Naive B cell (primary cell): ENCODE measurements at regions not wholly inside any gene's neighbourhood (a gene's known extent, or its start where the extent isn't known, plus 50 kb on each side); places are given as distances from the start of the nearest gene placed in this dataset.

Experiments
- ATAC-seq, 2 donors: fragments of 150-1000 bp; cut with Tn5 transposase; 2 replicates each; pipeline ENCODE4 v1.10.0; 2021; ENCODE audit warnings: low read depth in 2 of 2, mild to moderate bottlenecking in 2 of 2, moderate library complexity in 2 of 2
- DNase-seq: peaks from one replicate; pipeline ENCODE4 v3.0.0; 2022
- H3K27ac Mint-ChIP-seq, 6 donors: one replicate each; pipeline ENCODE4 v1.8.0; 2020 to 2022; ENCODE audit warnings: mild to moderate bottlenecking in 6 of 6, mixed read lengths in 6 of 6, moderate library complexity in 5 of 6, inconsistent platforms in 2 of 6
- H3K27me3 Mint-ChIP-seq, 3 donors: one replicate each; pipeline ENCODE4 v1.8.0; 2021 to 2022; ENCODE audit warnings: mixed read lengths in 3 of 3, mild to moderate bottlenecking in 1 of 3
- H3K36me3 Mint-ChIP-seq, 2 donors: one replicate each; pipeline ENCODE4 v1.8.0; 2020 to 2022; ENCODE audit warnings: mixed read lengths in 2 of 2, inconsistent platforms in 1 of 2, mild to moderate bottlenecking in 1 of 2
- H3K4me1 Mint-ChIP-seq, 3 donors: one replicate each; pipeline ENCODE4 v1.8.0; 2020 to 2022; ENCODE audit warnings: mixed read lengths in 3 of 3, inconsistent platforms in 1 of 3, mild to moderate bottlenecking in 1 of 3, moderate library complexity in 1 of 3
- H3K4me3 Mint-ChIP-seq, 8 donors: one replicate each; pipeline ENCODE4 v1.8.0; 2020 to 2022; ENCODE audit warnings: mild to moderate bottlenecking in 8 of 8, mixed read lengths in 8 of 8, moderate library complexity in 8 of 8, inconsistent platforms in 2 of 8
- H3K9me3 Mint-ChIP-seq, 7 donors: one replicate each; pipeline ENCODE4 v1.8.0; 2020 to 2022; ENCODE audit warnings: mixed read lengths in 7 of 7, mild to moderate bottlenecking in 5 of 7, inconsistent platforms in 2 of 7, moderate library complexity in 1 of 7

DNA sequence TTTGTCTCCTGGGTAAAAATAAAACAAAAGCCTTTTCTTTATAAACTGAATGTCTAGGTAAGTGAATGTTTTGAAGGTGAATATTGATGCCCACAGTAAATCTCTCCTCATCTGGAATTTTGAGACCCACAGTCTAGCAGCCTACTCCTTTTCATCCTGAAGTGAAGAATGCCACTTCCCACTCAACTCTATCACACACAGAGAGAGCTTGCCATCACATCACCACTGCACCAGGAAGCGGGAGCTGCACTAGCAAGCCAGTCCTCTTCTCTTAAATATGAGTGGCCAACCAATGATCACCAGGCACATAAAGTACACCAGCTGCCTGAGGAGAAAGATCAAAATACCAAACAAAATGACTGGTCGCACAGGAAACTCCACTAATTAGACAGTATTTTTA lies 140.8 kb downstream of the MRPL39 start:
- ATAC-seq (no peak), DNase-seq (no peak)
- Mint-ChIP-seq H3K9me3 (peaks cover 0 to 4% (median 0%) of the 10 kb centered on the region in 7 donors), H3K27me3 (no peaks in the 10 kb centered on the region), H3K36me3 (no peaks in the 10 kb centered on the region), H3K27ac (no peak overlapping the region), H3K4me1 (peaks cover 4 to 6% (median 5%) of the 10 kb centered on the region in 3 donors), H3K4me3 (no peak overlapping the region)

DNA sequence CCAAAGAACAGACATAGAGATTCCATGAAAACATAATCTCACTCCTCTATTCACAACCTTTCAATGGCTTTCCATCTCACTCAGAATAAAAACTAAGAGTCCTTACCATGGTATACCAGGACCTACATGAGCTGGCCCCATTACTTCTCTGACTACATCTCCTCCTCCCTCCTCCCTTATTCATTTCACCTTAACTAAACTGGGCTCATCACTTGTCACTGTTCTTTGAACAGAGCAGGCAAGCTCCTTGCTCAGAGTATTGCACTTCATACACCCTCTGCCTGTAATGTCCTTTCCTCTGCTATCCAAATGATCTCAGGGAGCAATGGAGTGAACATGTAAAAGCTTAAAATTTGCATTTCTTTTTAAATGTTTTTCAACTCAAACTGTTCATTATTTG lies 142.0 kb downstream of the MRPL39 start:
- no peaks in the 10 kb centered on the region for H3K27me3 Mint-ChIP-seq
- DNase-seq (no peak), ATAC-seq (no peak)
- peaks cover 0 to 2% (median 0%) of the 10 kb centered on the region in 7 donors for H3K9me3 Mint-ChIP-seq
- H3K4me3 Mint-ChIP-seq = no peak overlapping the region
- peaks cover 4 to 14% (median 9%) of the 10 kb centered on the region in 3 donors for H3K4me1 Mint-ChIP-seq
- peak overlapping the region in 1 of 6 donors; percentile 27 for H3K27ac Mint-ChIP-seq
- peaks cover 0 to under 1% of the 10 kb centered on the region in 2 donors for H3K36me3 Mint-ChIP-seq

GRCh38 chr21:25464275-25464674 lies 143.0 kb downstream of the MRPL39 start:
- no peak for DNase-seq
- Mint-ChIP-seq H3K27me3 (no peaks in the 10 kb centered on the region), H3K9me3 (peaks cover 2 to 9% (median 6%) of the 10 kb centered on the region in 7 donors), H3K27ac (no peak overlapping the region), H3K4me1 (peaks cover 11 to 24% (median 16%) of the 10 kb centered on the region in 3 donors), H3K4me3 (no peak overlapping the region), H3K36me3 (peaks cover 4 to 10% of the 10 kb centered on the region in 2 donors)
- no peak for ATAC-seq

DNA sequence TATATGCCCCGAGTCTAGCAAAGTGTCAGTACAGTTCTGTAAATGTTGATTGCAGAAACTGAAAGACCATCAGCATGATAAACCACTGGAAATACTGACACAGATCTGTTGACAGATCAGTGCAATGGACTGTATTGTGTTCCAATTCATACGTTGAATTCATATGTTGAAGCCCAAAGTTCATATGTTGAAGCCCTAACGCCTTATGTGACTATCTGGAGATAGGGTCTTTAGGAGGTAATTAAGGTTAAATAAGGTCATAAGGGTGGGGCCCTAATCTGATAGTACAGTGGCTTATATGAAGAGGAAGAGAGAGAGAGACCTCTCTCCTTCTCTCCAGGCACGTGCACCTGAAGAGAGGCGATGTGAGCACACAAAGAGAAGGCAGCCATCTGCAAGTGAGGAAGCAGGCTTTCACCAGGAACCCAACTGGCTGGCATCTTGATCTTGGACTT lies 144.7 kb downstream of the MRPL39 start:
- ATAC-seq = peak; percentile 32 to 45
- Mint-ChIP-seq H3K27ac (peak overlapping the region in 4 of 6 donors; percentile 19 to 73 (median 36)), H3K4me1 (peaks cover 13 to 29% (median 26%) of the 10 kb centered on the region in 3 donors), H3K9me3 (peaks cover 2 to 10% (median 6%) of the 10 kb centered on the region in 7 donors), H3K36me3 (peaks cover 4 to 10% of the 10 kb centered on the region in 2 donors), H3K4me3 (no peak overlapping the region), H3K27me3 (no peaks in the 10 kb centered on the region)
- DNase-seq = no peak

DNA sequence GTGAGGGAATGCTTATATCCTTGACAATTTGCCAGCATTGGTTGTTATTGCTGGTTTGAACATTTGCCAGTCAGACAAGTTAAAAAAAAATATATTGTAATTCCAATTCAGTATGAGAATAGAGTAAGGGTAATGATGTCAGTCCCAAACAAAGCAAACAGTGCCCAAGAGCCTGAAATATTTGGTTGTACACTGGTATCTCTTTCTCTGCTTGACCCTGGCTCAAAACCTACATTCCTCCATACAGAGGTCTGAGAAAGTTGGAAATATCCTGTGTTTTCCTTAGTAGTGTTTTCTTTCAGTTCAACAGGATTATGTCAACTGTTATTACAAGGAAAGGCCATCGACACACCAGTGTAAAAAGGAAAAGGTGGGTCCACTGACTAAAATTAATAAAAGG lies 145.6 kb downstream of the MRPL39 start:
- DNase-seq = no peak
- Mint-ChIP-seq H3K27ac (peak overlapping the region in 1 of 6 donors; percentile 68), H3K36me3 (peaks cover 4 to 10% of the 10 kb centered on the region in 2 donors), H3K9me3 (peaks cover 2 to 10% (median 5%) of the 10 kb centered on the region in 7 donors), H3K4me1 (peaks cover 21 to 35% (median 34%) of the 10 kb centered on the region in 3 donors), H3K27me3 (no peaks in the 10 kb centered on the region), H3K4me3 (no peak overlapping the region)
- no peak for ATAC-seq

DNA sequence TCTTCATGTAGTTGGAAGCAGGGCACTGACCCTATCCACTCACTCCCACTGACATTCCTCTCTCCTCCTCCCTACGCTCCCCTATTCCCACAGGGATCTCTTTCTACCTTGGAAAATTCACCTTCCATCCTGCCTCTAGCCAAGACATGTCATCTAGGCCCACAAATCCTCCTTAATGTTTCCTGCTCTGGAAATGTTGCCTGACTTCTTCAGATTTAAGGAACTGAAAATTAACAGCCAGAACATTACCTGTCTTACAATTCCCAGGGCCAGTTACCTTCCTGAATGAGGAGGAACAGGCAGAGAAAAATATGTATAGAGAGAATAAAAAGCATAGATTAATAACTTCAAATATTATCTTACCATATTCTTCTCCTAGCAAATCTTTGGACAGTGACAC lies 147.3 kb downstream of the MRPL39 start:
- DNase-seq = no peak
- Mint-ChIP-seq H3K9me3 (peaks cover 2 to 10% (median 5%) of the 10 kb centered on the region in 7 donors), H3K27ac (peak overlapping the region in 5 of 6 donors; percentile 10 to 92 (median 87)), H3K27me3 (no peaks in the 10 kb centered on the region), H3K36me3 (peaks cover 4 to 10% of the 10 kb centered on the region in 2 donors), H3K4me1 (peaks cover 25 to 47% (median 39%) of the 10 kb centered on the region in 3 donors), H3K4me3 (peak overlapping the region in 3 of 8 donors; percentile 4 to 23 (median 14))
- ATAC-seq = no peak

DNA sequence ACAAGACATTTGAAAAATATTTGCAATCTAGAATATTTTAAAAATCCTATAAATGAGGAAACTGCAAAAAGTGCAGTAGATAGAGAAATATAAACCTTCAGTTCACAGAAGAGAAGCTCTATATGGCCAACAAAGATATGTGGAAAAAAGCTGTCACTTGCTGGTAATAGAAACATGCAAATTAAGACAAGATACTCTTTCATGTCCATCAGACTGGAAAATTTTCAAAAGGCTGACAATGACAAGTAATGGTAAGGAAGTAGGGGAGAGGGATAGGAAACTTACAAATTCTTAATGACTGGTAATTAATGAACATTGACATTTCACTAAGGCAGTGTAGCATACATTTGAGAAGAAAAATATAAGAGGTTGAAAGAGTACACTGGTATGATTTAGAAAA lies 147.9 kb downstream of the MRPL39 start:
- H3K27ac Mint-ChIP-seq = peak overlapping the region in 5 of 6 donors; percentile 7 to 87 (median 34)
- H3K27me3 Mint-ChIP-seq = no peaks in the 10 kb centered on the region
- H3K36me3 Mint-ChIP-seq = peaks cover 4 to 10% of the 10 kb centered on the region in 2 donors
- ATAC-seq (no peak), DNase-seq (no peak)
- peaks cover 2 to 10% (median 5%) of the 10 kb centered on the region in 7 donors for H3K9me3 Mint-ChIP-seq
- H3K4me3 Mint-ChIP-seq = no peak overlapping the region
- H3K4me1 Mint-ChIP-seq = peaks cover 25 to 47% (median 39%) of the 10 kb centered on the region in 3 donors

- ATAC-seq (no peak), DNase-seq (no peak)
- peaks cover 28 to 47% (median 39%) of the 10 kb centered on the region in 3 donors for H3K4me1 Mint-ChIP-seq
- H3K36me3 Mint-ChIP-seq = peaks cover 4 to 10% of the 10 kb centered on the region in 2 donors
- H3K27ac Mint-ChIP-seq = peak overlapping the region; percentile 86 to 95 (median 88)
- peaks cover 2 to 10% (median 6%) of the 10 kb centered on the region in 7 donors for H3K9me3 Mint-ChIP-seq
- no peaks in the 10 kb centered on the region for H3K27me3 Mint-ChIP-seq
- H3K4me3 Mint-ChIP-seq = peak overlapping the region in 1 of 8 donors; percentile 4
These were observed 148.8 kb downstream of the MRPL39 start for GRCh38 chr21:25458484-25458883.

DNA sequence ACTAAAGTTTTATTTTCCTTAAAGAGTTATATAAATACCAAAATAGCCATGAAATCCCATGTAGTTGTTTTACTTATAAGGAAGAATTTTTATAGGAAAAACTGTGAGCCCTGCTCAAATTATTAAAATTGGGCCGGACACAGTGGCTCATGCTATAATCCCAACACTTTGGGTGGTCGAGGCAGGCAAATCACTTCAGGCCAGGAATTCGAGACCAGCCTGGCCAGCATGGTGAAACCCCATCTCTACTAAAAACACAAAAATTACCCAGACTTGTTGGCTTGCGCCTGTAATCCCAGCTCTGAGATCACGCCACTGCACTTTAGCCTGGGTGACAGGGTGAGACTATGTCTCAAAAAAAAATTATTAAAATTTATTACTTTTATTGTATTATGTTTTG lies 149.3 kb downstream of the MRPL39 start:
- Mint-ChIP-seq H3K27me3 (no peaks in the 10 kb centered on the region), H3K4me3 (no peak overlapping the region), H3K27ac (peak overlapping the region in 5 of 6 donors; percentile 25 to 97 (median 92)), H3K9me3 (peaks cover 2 to 10% (median 6%) of the 10 kb centered on the region in 7 donors), H3K4me1 (peaks cover 28 to 47% (median 39%) of the 10 kb centered on the region in 3 donors), H3K36me3 (peaks cover 4 to 10% of the 10 kb centered on the region in 2 donors)
- ATAC-seq = no peak
- DNase-seq = no peak

- peaks cover 25 to 42% (median 33%) of the 10 kb centered on the region in 3 donors for H3K4me1 Mint-ChIP-seq
- DNase-seq (peak; percentile 78), ATAC-seq (peak; percentile 92 to 93)
- peak overlapping the region; percentile 74 to 98 (median 91) for H3K27ac Mint-ChIP-seq
- peaks cover 2 to 10% (median 6%) of the 10 kb centered on the region in 7 donors for H3K9me3 Mint-ChIP-seq
- peak overlapping the region; percentile 2 to 68 (median 39) for H3K4me3 Mint-ChIP-seq
- H3K27me3 Mint-ChIP-seq = no peaks in the 10 kb centered on the region
- H3K36me3 Mint-ChIP-seq = peaks cover 4 to 10% of the 10 kb centered on the region in 2 donors
These were observed 149.9 kb downstream of the MRPL39 start for GRCh38 chr21:25457411-25457810.

- Mint-ChIP-seq H3K9me3 (peaks cover 2 to 10% (median 6%) of the 10 kb centered on the region in 7 donors), H3K27ac (peak overlapping the region; percentile 28 to 98 (median 87)), H3K4me3 (peak overlapping the region in 1 of 8 donors; percentile 29), H3K4me1 (peaks cover 24 to 41% (median 33%) of the 10 kb centered on the region in 3 donors), H3K36me3 (peaks cover 4 to 10% of the 10 kb centered on the region in 2 donors), H3K27me3 (no peaks in the 10 kb centered on the region)
- peak; percentile 13 for DNase-seq
- ATAC-seq = peak; percentile 24 to 42
These were observed 150.6 kb downstream of the MRPL39 start for GRCh38 chr21:25456672-25457071.

DNA sequence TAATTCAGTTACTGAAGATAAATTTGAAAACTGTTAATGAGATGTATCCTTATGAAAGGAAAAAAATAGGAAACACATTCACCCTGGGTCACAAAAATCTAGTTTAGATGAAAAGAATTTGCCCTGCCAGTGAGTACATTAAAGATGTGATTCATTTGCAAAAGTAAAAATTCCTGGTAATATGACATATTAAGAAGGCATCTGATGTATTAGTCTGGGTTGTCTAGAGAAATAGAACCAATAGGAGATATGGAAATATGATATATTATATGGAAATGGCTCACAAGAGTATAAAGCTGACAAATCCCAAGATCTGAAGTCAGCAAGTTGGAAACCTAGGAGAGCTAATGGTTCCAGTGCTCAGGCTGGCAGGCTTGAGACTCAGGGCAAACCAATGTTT lies 153.8 kb downstream of the MRPL39 start:
- Mint-ChIP-seq H3K27ac (peak overlapping the region in 1 of 6 donors; percentile 40), H3K4me3 (no peak overlapping the region), H3K27me3 (no peaks in the 10 kb centered on the region), H3K4me1 (peaks cover 16 to 23% (median 20%) of the 10 kb centered on the region in 3 donors), H3K36me3 (no peaks in the 10 kb centered on the region), H3K9me3 (peaks cover 0 to 10% (median 7%) of the 10 kb centered on the region in 7 donors)
- DNase-seq (no peak), ATAC-seq (no peak)

- ATAC-seq = no peak
- H3K27ac Mint-ChIP-seq = no peak overlapping the region
- peak overlapping the region in 1 of 8 donors; percentile 41 for H3K4me3 Mint-ChIP-seq
- H3K36me3 Mint-ChIP-seq = no peaks in the 10 kb centered on the region
- H3K27me3 Mint-ChIP-seq = no peaks in the 10 kb centered on the region
- H3K4me1 Mint-ChIP-seq = peaks cover 0 to 6% (median 3%) of the 10 kb centered on the region in 3 donors
- no peak for DNase-seq
- peaks cover 0 to 10% (median 7%) of the 10 kb centered on the region in 7 donors for H3K9me3 Mint-ChIP-seq
These were observed 157.3 kb downstream of the MRPL39 start for GRCh38 chr21:25449950-25450349.

DNA sequence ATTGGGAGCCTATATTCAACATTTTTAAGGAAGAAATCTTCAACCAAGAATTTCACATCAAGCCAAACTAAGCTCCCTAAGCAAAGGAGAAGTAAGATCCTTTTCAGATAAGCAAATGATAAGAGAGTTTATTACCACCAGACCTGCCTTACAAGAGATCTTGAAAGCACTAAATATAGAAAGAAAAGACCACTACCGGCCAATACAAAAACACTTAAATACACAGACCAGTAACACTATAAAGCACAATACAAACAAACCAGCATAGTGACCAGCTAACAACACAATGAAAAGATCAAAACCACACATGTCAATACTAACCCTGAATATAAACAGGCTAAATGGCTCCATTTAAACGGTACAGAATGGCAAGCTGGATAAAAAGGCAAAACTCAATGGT lies 165.4 kb downstream of the MRPL39 start:
- peaks cover 0 to 8% (median 0%) of the 10 kb centered on the region in 3 donors for H3K4me1 Mint-ChIP-seq
- H3K27me3 Mint-ChIP-seq = no peaks in the 10 kb centered on the region
- peaks cover 0 to 6% of the 10 kb centered on the region in 2 donors for H3K36me3 Mint-ChIP-seq
- peaks cover 0 to 10% (median 8%) of the 10 kb centered on the region in 7 donors for H3K9me3 Mint-ChIP-seq
- H3K4me3 Mint-ChIP-seq = no peak overlapping the region
- DNase-seq = no peak
- ATAC-seq = no peak
- no peak overlapping the region for H3K27ac Mint-ChIP-seq
